CD4-positive, alpha-beta T cell (primary cell): ENCODE measurements at regions not wholly inside any gene's neighbourhood (a gene's known extent, or its start where the extent isn't known, plus 50 kb on each side); places are given as distances from the start of the nearest gene placed in this dataset.

Experiments used
- ATAC-seq: fragments of 200-7000 bp; cut with Tn5 transposase; one replicate; pipeline ENCODE4 v1.10.0; 2022; ENCODE audit warnings: mild to moderate bottlenecking; ENCODE audit not compliant: poor library complexity
- CTCF ChIA-PET: fragments of 350-600 bp; sonication (Branson Sonifier 250); formaldehyde crosslinking; loops from one replicate; lab custom pipeline; 2021; ENCODE audit warnings: antibody characterized with exemption, inconsistent platforms; lab: Charles Lee
- POLR2A ChIA-PET: fragments of 350-600 bp; sonication (Branson Sonifier 250); formaldehyde crosslinking; loops from one replicate; lab custom pipeline; 2021; ENCODE audit warnings: antibody characterized with exemption, inconsistent platforms; lab: Charles Lee
- DNase-seq, 14 experiments: peaks; one replicate each; pipeline ENCODE4 v3.0.0-alpha.2; 2013 to 2020; ENCODE audit warnings: mixed read lengths in 2 of 14
- H3K27ac ChIP-seq, 2 donors: one replicate each; pipeline versions ENCODE4 v1.5.1 to v1.7.0; 2013; ENCODE audit warnings: low read length in 2 of 2, low read depth in 1 of 2, mild to moderate bottlenecking in 1 of 2
- H3K27me3 ChIP-seq, 2 experiments: 1 replicate in 1 of 2; 2 replicates in 1 of 2; pipeline versions ENCODE4 v1.6.1 to v1.7.0; 2013; ENCODE audit warnings: low read length in 2 of 2, control low read depth in 1 of 2, mild to moderate bottlenecking in 1 of 2, moderate library complexity in 1 of 2; ENCODE audit not compliant: insufficient read depth in 2 of 2, control insufficient read depth in 1 of 2
- H3K36me3 ChIP-seq: one replicate; pipeline ENCODE4 v1.6.1; 2013; ENCODE audit warnings: low read length, control low read depth; ENCODE audit not compliant: insufficient read depth
- H3K4me1 ChIP-seq: one replicate; pipeline ENCODE4 v1.6.1; 2013; ENCODE audit warnings: low read length, control low read depth; ENCODE audit not compliant: insufficient read depth
- H3K4me3 ChIP-seq: one replicate; pipeline ENCODE4 v1.5.1; 2013; ENCODE audit warnings: mild to moderate bottlenecking, low read length, moderate library complexity
- H3K9me3 ChIP-seq, 2 experiments: 1 replicate in 1 of 2; 2 replicates in 1 of 2; pipeline versions ENCODE4 v1.6.1 to v1.7.0; 2013; ENCODE audit warnings: low read length in 2 of 2, mild to moderate bottlenecking in 2 of 2, control low read depth in 1 of 2, moderate library complexity in 1 of 2; ENCODE audit not compliant: control insufficient read depth in 1 of 2, insufficient read depth in 1 of 2
- H3K27ac Mint-ChIP-seq: one replicate; pipeline ENCODE4 v1.8.0; 2020; ENCODE audit warnings: mixed read lengths
- H3K27me3 Mint-ChIP-seq: one replicate; pipeline ENCODE4 v1.8.0; 2021; ENCODE audit warnings: mixed read lengths
- H3K36me3 Mint-ChIP-seq: one replicate; pipeline ENCODE4 v1.8.0; 2021; ENCODE audit warnings: low read depth, mixed read lengths
- H3K4me1 Mint-ChIP-seq: one replicate; pipeline ENCODE4 v1.8.0; 2021; ENCODE audit warnings: low read depth, mixed read lengths
- H3K4me3 Mint-ChIP-seq: one replicate; pipeline ENCODE4 v1.8.0; 2020; ENCODE audit warnings: mild to moderate bottlenecking, mixed read lengths
- H3K9me3 Mint-ChIP-seq: one replicate; pipeline ENCODE4 v1.8.0; 2020; ENCODE audit warnings: mixed read lengths
- intact Hi-C, 2 experiments: fragments of 100-400 bp; cut with DNase I in 1 of 2; cut with micrococcal nuclease in 1 of 2; formaldehyde crosslinking; loops; one replicate each; pipeline versions ENCODE4 v1.15.1 to v1.9.0; 2023 to 2025; cut with DNase I, micrococcal nuclease
- TF ChIP-seq, protein P1 (sequence below): fragments of 200-600 bp; IDR thresholded peaks from one replicate; pipeline ENCODE4 v1.8.0; 2022; ENCODE audit warnings: antibody characterized with exemption, mild to moderate bottlenecking

DNA sequence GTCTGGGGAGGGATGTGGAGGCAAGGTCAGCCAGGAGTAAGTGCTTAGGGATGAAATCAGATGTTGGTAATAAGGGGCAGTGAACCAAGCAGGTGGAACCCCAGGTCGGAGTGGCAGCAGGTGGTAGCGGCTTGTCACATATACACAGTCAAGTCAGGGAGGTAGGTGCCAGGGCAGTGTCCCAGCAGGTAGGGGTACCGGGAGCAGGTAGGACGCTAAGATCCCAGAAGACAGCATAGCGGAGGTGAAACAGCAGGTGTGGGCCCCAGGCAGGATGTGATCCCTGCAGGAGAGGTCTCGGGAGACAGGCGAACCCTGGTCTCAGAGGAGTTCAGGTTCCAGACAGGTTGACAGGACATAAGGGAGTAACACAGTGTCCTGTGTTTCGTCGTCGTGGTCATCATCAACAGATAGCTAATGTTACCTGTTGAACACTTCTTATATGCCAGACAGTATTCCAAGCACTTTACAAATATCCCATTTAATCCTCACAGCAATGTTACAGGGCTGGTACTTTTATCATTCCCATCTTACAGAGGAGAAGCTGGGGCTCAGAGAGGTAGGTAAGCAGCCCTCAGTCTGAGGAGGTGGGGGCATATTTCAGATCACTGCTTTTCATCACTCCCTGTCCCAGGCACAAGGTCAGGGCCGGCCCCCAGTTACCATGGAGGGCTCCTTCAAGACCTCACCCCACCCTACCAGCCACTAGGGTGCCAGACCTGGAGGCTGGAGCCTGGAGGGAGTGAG is 241.6 kb downstream of the UACA start:
- no peaks in the 10 kb centered on the region for H3K27me3 Mint-ChIP-seq
- no peaks in the 10 kb centered on the region for H3K9me3 ChIP-seq
- CTCF ChIA-PET = no interaction called here

DNA sequence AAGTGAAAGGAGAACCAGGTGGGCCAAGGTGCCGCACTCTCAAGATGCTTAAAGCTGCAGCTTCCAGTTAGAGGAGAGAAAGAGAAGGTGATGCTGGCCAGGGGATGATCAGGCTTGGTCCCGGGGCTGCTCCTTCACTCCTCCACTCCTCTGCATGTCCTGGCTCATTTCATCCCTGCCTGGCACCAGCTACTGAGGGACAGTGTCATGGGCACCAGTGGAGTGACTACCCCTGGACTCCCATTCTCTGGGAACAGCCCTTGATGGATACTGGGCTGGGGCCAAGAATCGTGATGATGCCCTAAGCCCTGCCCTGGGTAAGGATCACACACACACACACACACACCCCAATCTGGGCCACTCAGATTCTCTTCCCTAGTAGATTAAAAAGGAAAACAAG is 243.7 kb downstream of the UACA start:
- ChIA-PET POLR2A (no interaction called here), CTCF (no interaction called here)
- Histone ChIP-seq H3K4me3 (no peak overlapping the region), H3K4me1 (no peaks in the 10 kb centered on the region), H3K9me3 (no peaks in the 10 kb centered on the region), H3K27ac (no peak overlapping the region), H3K27me3 (no peaks in the 10 kb centered on the region), H3K36me3 (no peaks in the 10 kb centered on the region)
- no peaks in the 10 kb centered on the region for H3K9me3 Mint-ChIP-seq
- DNase-seq (no peak), ATAC-seq (no peak)
- intact Hi-C loops = loop anchor here (2.0 to 5.0 kb wide), 2 partner anchors 15 to 38 kb away; no protein-coding TSS in a partner anchor
- H3K4me1 Mint-ChIP-seq = peaks cover 13% of the 10 kb centered on the region
- H3K27me3 Mint-ChIP-seq = no peaks in the 10 kb centered on the region
- no peaks in the 10 kb centered on the region for H3K36me3 Mint-ChIP-seq
- H3K27ac Mint-ChIP-seq = no peak overlapping the region
- no peak overlapping the region for H3K4me3 Mint-ChIP-seq
- TF ChIP-seq, protein P1, sequence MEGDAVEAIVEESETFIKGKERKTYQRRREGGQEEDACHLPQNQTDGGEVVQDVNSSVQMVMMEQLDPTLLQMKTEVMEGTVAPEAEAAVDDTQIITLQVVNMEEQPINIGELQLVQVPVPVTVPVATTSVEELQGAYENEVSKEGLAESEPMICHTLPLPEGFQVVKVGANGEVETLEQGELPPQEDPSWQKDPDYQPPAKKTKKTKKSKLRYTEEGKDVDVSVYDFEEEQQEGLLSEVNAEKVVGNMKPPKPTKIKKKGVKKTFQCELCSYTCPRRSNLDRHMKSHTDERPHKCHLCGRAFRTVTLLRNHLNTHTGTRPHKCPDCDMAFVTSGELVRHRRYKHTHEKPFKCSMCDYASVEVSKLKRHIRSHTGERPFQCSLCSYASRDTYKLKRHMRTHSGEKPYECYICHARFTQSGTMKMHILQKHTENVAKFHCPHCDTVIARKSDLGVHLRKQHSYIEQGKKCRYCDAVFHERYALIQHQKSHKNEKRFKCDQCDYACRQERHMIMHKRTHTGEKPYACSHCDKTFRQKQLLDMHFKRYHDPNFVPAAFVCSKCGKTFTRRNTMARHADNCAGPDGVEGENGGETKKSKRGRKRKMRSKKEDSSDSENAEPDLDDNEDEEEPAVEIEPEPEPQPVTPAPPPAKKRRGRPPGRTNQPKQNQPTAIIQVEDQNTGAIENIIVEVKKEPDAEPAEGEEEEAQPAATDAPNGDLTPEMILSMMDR = no peak

More for the DNA sequence above, 241.6 kb downstream of the UACA start:
- ATAC-seq (no peak), DNase-seq (no peak)
- Histone ChIP-seq H3K36me3 (no peaks in the 10 kb centered on the region), H3K27me3 (no peaks in the 10 kb centered on the region), H3K27ac (no peak overlapping the region), H3K4me3 (no peak overlapping the region), H3K4me1 (peaks cover 9% of the 10 kb centered on the region)
- Mint-ChIP-seq H3K36me3 (no peaks in the 10 kb centered on the region), H3K4me3 (no peak overlapping the region), H3K4me1 (peaks cover 31% of the 10 kb centered on the region), H3K27ac (no peak overlapping the region), H3K9me3 (no peaks in the 10 kb centered on the region)
- TF ChIP-seq, protein P1 = no peak
- intact Hi-C loops = loop anchor here (2.0 to 5.0 kb wide), 2 partner anchors 13 to 36 kb away; no protein-coding TSS in a partner anchor
- POLR2A ChIA-PET = no interaction called here

DNA sequence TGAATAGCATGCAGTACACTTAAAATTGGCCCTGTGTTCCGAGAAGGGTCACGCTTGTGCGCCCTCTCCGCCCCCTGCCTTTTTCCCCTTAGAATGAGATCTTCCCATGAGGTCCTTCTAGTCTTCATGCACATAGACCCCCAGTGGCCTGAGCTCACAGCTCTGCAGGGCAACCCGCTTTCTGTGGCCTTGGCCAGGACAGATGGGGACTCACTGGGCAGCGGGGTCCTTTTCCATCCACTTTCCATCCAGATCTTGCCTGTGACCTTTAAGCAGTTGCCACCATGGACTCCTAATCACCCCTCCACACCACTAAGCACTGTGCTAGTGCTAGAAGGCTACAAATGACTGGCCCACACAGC is 244.4 kb downstream of the UACA start:
- Mint-ChIP-seq H3K4me1 (peaks cover 11% of the 10 kb centered on the region), H3K4me3 (no peak overlapping the region), H3K27ac (no peak overlapping the region), H3K36me3 (no peaks in the 10 kb centered on the region), H3K27me3 (no peaks in the 10 kb centered on the region), H3K9me3 (no peaks in the 10 kb centered on the region)
- Histone ChIP-seq H3K36me3 (no peaks in the 10 kb centered on the region), H3K27me3 (no peaks in the 10 kb centered on the region), H3K4me1 (no peaks in the 10 kb centered on the region), H3K4me3 (no peak overlapping the region), H3K27ac (no peak overlapping the region), H3K9me3 (no peaks in the 10 kb centered on the region)
- POLR2A ChIA-PET = interaction anchor here (0.7 kb wide), 1 partner anchor 157 kb away, joined by 3 read pairs; no protein-coding TSS in a partner anchor
- DNase-seq = no peak
- no peak for ATAC-seq
- TF ChIP-seq, protein P1 = no peak
- intact Hi-C loops = no loop called here
- CTCF ChIA-PET = no interaction called here
